SKM-1 (cell line): ENCODE measurements at regions not wholly inside any gene's neighbourhood (a gene's known extent, or its start where the extent isn't known, plus 50 kb on each side); places are given as distances from the start of the nearest gene placed in this dataset.
"Not testable (repeated sequence)": the region's sequence is repeated elsewhere in the genome, so short reads cannot be mapped to it uniquely, and the experiment has no call there.

Source experiments
- DNase-seq: peaks from one replicate; lab custom pipeline; 2025; ENCODE audit not compliant: unreplicated experiment; lab: John Stamatoyannopoulos, UW

DNA sequence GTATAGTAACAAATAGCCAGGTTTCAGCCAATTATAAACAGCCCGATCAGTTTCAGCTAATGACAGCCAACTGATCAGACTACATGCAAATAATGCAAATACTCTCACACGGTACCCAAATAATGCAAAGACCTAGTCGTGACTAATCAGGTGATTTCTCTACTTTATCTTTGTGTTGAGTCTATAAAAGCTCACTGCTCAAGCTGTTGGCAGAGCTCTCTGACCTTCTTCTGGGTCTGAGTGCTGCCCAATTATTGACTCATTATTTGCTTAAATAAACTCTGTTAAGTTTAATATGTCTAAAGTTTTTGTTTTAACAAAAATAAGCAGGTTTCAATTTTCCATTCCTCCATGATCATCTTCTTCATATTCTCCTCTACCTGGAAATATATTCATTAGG, 1971.7 kb downstream of the SUCLG1 start:
- DNase-seq = no peak

DNA sequence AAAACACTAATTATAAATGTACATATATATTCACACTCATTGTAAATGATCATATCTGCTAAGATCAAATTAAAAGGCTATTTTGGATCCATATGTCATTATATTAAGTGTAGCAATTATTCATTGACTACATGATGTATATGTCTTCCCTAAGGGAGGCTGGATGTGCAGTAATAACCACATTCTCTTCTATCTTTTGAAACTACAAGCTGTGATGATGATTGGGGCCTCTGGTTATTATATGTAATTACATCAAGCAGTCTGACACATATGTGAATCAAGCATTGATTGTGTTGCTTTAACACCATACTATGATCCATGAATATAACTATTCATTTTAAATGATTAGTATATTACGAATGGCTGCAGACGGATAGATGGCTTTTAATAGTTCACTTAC, 1973.4 kb downstream of the SUCLG1 start:
- no peak for DNase-seq

DNA sequence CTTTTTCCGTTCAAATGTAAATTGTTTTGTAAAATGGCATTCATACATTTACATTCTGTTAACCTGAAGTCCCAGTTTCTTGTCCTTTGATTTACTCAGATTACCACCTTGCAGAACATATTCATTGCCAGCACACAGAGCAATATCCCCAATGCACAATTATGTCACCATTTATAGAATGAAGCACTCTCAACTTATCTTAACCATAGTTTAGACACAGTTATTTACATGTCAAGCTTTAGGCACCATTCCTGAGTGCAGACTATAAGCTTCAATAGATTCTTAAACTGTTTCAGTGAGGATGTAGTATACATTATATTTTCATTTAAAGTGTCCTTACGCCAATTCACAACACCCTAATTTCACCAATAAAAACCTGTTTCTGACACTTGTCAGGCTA, 1977.9 kb downstream of the SUCLG1 start:
- no peak for DNase-seq

DNA sequence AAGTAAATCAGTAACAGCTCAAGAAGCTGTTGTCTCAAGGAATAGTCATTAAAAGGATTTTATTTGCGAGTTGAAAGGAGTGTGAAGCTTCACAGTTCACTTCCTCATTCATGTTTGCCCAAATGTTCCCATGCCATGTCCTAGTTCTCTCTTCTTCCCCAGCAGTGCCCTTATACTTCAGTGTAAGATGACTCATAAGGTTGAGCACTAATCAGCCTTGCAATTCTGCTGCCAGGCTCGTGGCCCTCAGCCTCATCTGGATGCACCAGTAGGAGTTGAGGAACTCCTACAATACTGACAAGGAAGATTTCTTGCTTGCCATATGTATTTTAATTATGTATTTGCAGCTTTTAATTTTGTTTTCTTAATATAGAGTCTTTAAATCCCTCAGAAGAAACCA, 1980.4 kb downstream of the SUCLG1 start:
- DNase-seq = no peak

DNA sequence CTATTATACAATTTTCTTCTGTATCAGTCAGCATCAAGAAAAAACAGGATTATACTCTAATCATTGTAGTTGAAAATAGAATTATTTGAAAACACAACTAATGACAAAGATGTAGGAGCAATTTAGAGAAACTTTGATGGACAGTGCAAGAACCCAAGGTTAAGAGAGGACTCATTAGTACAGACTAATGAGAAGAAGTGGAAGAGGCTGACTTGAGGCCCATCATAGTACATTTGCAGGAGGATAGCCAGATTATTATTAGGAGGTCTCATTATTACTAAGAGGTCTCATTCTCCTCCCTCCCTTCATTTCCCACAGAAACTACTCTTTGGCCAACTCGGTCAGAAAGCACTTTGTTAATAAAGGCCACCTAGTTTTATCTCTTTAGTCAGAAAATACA, 1983.0 kb downstream of the SUCLG1 start:
- no peak for DNase-seq

DNA sequence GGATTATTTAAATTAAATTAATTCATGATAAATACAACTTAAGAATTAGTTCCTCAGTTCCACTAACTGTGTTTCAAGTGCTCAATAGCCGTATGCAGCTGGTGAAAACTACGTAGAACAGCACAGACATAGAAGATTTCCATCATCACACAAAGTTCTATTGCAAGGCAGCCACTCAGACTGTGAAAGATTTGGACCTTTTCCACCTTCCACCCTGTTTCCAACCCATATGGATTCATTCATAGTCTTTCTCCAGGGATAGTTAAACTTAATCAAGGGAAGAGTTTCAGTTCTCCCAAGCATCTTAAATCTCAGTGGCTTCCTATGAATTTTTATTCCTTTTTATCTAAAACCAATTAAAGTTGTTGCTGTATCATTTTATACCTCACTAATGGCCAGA, 2030.8 kb downstream of the SUCLG1 start:
- DNase-seq = no peak

DNA sequence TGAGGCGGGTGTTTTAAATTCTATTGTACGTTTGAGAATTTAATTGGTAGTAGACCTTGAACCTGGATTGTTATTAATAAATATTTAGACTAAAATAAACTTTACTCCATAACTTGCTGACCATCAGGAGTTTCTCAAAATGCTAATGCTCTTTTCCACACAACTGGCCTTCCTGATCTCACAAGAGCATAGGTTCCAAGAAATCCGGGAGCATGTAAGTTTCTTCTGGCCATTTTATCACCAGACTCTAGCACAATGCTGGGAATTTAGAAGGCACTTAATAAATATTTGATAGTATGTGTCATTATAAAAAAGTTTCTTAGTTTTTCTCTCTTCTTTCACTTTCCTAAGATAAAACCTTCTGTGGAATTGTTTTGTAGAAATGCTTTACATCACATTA, 2047.1 kb downstream of the SUCLG1 start:
- DNase-seq = no peak

DNA sequence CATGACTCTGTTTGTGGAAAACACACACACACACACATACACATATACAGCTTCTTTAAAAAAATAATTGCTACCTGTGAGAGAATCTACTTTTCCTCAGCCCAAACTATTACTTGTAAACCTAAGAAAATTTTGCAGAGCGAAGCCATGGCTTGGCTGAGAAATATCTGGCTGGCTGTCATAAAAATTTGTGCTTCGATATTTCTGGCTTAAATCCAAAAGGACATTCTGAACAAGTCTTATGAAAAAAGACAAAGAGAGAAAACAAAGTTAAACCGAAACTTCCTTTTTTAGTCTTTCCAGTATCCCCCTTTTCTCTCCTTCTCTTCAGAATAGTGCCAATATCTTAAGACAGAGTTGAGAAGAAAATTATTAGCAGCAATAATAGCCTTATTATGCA, 2048.0 kb downstream of the SUCLG1 start:
- DNase-seq = no peak

DNA sequence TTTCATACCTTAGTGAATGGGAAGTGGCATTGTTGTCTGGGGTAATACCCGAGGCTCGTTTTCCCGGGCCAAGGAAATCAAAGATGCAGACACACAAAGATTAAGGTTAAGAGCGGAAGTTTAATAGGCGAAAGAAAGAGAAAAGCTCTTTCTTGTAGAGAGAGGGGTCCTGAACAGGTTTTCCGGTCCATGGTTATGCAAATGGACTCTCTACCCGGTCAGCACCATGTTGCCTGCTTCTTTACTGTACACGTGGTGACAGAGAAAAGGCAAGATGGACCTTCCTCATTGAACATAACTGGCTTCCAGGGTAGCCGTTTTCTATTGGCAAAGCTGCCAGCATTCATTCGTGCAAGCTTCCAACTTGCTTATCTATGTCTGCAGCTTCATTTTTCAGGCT, 2063.5 kb downstream of the SUCLG1 start:
- no peak for DNase-seq

DNA sequence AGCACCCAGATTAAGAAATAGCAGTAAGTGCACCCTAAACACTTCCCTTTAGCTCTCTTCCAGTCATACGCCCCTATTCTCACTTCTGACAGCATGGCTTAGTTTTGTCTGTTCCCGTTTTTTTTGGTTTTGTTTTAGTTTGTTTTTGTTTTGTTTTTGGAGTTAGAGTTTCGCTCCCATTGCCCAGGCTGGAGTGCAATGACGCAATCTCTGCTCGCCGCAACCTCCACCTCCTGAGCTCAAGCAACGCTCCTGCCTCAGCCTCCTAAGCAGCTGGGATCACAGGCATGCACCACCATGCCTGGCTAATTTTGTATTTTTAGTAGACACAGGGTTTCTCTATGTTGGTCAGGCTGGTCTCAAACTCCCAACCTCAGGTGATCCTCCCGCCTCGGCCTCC, 2067.7 kb downstream of the SUCLG1 start:
- no peak for DNase-seq

DNA sequence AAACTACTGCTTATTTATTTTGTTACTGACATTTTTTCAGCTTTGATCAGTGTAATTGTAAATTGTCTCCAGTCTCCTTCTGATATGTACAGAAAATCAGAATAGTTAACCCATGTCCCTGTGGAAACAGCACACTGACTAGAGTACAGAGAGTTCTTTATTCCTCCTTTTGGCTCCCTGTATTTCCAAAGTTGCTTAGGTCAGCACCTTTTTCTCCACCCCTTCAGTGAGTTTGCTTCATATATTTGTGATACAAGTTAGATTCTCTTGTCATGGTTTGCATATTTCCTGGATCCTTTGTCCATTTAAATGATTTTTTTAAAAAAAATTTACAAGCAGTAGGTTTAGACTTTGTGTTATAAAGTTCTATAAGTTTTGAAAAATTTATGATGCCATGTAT, 2051.1 kb upstream of the LRRTM1 start:
- DNase-seq = no peak

DNA sequence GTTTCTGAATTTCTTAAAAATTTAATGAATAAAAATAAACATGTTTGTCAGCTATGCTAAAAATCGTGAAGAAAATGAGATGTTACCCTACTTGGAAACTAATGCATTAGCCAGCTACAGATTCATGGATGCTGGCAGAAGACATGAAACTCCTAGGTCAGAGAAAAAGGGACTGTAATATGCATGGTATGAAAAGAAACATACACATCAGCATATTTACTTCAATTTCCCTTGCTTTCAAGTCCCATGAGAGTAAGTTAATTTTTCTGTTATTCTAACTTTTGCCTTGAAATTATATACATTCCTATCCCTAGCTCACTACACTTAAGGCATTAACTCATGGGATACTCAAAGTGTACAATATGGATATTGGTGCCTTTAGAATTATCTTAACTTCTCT, 2041.4 kb upstream of the LRRTM1 start:
- no peak for DNase-seq

DNA sequence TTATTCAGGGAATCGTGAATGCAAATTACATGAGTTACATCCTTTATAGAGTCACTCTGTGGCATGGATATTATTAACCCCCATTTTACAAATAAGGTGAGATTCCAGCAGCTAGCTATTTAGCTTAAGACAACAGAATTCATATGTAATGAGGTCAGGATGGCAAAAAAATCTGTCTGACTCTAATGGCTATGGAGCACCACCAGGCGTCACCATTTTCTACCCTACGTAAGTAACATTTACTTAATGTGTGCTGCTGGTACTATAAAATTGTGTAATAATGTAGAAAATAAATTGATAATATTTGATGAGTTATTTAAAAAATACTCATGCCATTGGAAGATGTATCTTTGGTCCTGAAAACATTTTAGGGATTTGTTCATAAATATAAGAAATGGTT, 2040.1 kb upstream of the LRRTM1 start:
- no peak for DNase-seq

DNA sequence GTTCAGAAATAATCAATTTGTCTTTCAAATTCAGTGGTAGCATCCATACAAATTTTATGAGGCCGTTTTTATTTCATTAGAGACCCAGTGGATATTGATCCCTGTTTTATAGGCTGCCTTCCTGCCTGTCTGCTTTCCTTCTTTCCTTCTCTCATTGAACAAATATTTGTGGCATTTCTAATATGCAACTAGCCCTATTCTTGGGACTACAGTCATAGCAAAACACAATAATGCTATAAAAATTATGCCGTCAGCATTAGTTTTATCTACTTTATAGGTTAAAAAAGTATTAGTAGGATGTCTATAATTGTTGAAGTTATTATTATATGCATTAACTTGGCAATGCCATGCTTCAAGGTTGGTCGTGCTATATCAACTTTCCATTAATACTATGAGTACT, 2037.8 kb upstream of the LRRTM1 start:
- DNase-seq = no peak

DNA sequence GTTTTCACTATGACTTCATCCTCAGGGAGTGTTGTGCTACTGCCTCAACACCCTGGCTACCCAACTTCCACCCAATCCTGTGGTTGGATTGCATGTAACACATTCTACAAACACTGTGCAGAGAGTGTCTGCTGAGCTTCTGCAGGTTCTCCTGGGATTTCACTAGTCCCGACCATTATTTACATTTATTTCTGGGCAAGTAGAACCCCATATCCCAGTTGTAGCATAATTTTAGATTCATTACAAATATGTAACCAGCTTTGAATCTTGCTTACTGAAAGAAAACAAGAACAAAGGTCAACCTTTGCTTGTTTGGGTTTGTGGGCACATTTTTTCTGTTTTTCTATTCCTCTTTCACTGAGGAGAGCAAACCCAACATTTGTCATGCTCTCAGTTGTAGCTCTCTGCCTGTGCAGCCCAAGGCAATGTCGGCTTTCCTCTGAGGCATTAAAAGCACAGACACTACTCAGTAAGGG, 2036.1 kb upstream of the LRRTM1 start:
- DNase-seq = peak; percentile 33

DNA sequence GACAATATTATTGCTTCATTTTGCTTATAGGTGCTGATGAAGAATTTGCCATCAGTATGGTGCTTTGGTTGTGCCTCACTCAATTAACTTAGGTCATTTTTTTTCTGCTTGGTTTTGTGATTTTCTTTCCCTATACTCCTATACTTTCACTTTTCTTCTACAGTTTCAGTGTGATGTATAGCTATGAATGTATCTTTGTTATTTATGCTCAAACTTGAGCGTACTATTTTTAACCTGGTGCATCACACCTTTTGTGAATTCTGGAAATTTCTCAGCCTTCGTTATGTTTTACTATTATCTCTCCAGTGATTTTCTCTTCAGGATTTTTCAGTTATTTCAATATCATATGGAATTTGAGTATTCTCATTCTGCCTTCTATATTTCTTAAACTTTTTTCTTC, 2035.3 kb upstream of the LRRTM1 start:
- DNase-seq = no peak

DNA sequence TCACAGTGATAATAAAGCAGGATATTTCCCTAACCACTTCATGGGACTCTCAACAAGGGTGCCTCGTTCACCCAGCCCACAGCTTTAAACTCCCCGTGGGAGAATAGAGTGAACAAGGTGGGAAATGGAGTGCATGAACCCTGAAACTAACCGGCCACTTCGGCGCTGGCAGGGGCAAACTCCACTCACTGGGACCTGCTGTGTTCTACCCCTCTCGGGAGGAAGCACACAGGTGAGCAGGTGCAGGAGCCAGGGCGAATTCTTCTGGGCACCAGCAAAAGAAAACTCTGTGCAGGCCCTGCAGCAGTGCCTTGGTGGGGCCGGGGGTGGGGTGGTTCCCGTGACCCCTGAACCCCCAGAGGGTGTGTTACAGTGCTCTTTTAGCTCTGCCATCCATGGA, 2029.1 kb upstream of the LRRTM1 start:
- DNase-seq = no peak

DNA sequence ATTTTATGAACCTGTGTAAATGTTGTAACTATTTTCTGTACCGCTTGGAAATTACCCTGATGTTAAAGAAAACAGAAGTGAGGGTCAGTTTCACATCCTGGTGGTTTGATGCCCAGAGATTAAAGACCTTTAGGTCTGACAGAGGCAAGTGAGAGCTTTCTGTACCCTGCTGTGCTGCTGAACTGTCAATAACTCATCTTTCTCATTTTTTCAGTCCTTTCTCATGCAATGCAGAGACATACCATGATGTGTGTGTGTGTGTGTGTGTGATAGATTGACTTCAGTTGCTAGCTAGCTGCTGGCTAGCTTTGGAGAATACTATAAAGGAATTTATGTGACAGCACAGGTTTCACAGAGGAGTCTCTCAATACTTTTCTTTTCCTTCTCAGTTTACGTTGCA, 2025.6 kb upstream of the LRRTM1 start:
- DNase-seq = no peak

DNA sequence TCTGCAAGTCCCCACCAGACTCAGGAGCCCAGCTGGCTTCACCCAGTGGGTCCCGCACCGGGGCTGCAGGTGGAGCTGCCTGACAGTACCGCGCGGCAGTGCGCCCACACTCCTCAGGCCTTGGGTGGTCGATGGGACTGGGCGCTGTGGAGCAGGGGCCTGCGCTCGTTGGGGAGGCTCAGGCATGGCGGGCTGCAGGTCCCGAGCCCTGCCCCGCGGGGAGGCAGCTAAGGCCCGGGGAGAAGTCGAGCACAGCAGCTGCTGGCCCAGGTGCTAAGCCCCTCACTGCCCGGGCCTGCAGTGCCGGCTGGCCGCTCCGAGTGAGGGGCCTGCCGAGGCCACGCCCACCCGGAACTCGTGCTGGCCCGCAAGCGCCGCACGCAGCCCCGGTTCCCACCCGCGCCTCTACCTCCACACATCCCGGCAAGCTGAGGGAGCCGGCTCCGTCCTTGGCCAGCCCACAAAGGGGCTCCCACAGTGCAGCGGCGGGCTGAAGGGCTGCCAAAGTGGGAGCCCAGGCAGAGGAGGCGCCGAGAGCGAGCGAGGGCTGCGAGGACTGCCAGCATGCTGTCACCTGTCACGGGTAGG, 2021.7 kb upstream of the LRRTM1 start:
- not testable (repeated sequence) for DNase-seq

DNA sequence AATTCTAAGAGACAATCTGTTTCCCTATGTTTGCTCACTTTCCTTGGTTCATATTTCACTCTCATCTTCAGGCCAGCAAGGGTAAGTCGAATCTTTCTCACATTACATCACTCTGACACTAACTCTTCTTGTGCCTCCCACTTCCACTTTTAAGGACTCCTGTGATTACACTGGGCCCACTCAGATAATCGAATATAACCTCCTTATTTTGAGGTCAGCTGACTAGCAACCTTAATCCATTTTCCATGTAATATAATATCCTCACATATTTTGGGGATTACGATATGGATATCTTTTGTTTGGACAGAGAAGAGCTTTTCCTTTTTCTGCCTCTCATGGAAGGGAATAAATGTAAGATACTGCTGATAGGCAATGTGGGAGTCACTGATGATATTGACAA, 2015.7 kb upstream of the LRRTM1 start:
- no peak for DNase-seq

DNA sequence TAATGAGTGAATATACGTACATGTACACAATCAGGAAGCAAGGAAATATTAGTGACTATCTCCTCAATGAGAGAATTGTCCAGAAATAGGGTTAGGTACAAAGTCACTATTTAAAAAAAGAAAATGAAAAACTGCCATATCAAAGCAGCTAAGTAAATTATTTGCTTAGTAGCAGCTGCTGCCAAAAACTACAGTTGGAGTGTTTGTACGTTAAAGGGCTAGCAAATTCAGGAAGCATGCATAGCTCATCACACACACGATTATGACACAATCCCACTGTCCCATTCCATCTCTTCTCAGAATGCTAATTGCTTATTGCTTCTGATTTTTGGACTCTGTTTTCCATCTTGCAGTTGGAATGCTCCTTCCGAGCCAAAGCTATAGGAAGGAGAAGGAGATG, 2012.5 kb upstream of the LRRTM1 start:
- no peak for DNase-seq

DNA sequence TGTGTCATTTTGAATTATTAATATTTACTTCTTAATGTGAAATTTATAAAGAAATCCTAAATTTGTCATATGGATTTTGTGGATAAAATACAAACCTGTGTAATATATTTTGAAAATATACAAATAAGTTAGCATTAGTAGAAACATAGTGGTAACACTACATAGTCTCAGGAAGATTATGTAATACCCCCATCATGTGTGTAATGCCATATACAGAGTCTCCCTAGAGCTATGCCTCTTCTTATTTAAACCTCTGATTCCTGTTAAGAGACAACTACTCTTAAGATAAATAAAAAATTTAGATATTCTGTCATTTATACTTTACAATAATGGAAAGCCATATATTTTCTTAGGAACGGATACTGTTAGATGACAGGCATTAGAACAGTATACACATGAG, 2012.0 kb upstream of the LRRTM1 start:
- no peak for DNase-seq

DNA sequence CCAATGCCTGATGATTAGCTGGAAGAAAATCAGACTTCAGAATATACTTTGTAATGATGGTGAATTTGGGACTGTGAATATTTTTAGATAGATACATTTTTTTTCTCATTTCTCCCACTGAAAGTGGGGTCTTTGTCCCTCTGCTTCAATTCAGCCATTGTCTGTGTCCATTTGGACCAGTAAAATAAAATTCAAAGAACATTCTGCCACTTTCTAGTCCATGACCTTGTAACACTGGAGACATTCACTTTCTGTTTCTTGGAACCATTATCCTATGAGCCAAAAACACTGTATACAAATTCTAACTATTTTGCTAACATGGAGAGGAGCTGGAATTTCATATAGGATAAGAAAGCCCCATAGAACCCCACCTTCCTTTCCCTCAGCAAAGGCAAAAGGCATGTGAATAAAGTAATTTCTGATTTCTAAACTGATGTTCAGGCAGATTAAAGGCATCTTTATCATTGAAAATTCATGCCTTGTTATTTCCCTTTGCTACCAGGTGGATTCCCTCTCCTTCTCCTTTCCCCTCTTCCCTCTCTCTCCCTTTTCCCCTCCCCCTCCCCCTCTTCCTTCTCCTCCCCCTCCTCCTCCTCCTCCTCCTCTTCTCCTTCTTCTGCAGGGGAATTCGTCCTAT, 2010.4 kb upstream of the LRRTM1 start:
- no peak for DNase-seq
